Fibroblast of villous mesenchyme (primary cell): ENCODE measurements at regions not wholly inside any gene's neighbourhood (a gene's known extent, or its start where the extent isn't known, plus 50 kb on each side); places are given as distances from the start of the nearest gene placed in this dataset.
"Not testable (repeated sequence)": the region's sequence is repeated elsewhere in the genome, so short reads cannot be mapped to it uniquely, and the experiment has no call there.

Experiments
- DNase-seq: peaks from one replicate; pipeline ENCODE4 v3.0.0-alpha.2; 2010; ENCODE audit warnings: low read depth
- H3K4me3 ChIP-seq: 2 replicates; pipeline ENCODE4 v1.5.1; 2011; ENCODE audit warnings: low read depth, mild to moderate bottlenecking, low read length
- CTCF ChIP-seq: IDR thresholded peaks from 2 replicates; pipeline ENCODE4 v1.5.1; 2012; ENCODE audit warnings: low read depth, mild to moderate bottlenecking, low read length; ENCODE audit not compliant: insufficient read depth

- no peak for TF ChIP-seq CTCF
- no peak for DNase-seq
- H3K4me3 ChIP-seq: no peak overlapping the region
Measured at GRCh38 chr11:122198291-122198983, 82.4 kb upstream of the BLID start.

DNA sequence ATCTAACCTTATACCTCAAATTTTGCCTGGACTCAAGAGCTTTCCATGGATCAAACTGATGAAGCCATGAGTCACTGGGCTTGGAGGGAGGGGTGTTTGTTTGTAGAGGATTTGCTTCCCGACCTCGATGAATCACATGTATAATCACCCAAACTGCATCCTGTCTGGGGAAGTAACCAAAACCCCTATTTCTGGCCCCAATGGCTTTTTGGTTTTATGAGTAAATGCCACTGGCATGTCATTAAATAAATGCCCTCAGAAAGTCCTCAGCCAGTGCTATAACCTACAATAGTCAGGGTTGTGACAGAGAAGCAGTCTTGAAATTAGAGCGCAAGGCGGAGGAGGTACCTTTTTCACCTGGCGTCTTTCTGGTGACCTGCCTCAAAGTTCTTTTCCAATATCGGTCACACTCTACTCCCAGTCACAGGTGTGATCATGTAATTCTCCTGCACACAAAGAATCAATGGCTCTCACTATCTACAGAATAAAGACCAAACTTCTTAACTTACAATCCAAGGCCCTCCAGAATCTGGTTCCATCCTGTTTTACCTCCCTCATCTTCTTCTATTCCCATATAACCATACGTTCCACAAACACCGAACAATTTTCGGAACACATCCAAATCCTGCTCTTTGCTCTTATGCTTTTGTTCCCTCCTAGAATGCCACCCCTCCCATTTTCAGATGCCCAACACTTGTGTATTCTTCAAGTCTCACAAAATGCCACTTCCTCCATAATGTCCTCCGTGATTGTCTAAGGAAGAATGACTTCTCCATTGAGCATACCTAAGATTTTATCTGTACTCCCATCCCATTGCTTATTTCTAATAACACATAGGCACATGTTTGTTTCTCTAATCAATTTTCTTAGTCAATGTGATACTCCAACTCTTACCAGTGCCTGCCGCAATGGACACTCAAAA lies 81.3 kb upstream of the BLID start:
- no peak for TF ChIP-seq CTCF
- DNase-seq: peak; percentile 95
- H3K4me3 ChIP-seq: no peak overlapping the region

- no peak for DNase-seq
- H3K4me3 ChIP-seq: no peak overlapping the region
- TF ChIP-seq CTCF: no peak
Measured at GRCh38 chr11:122195790-122196189, 79.8 kb upstream of the BLID start.

- not testable (repeated sequence) for H3K4me3 ChIP-seq, DNase-seq
Measured at GRCh38 chr11:122193881-122194480, 78.0 kb upstream of the BLID start.

DNA sequence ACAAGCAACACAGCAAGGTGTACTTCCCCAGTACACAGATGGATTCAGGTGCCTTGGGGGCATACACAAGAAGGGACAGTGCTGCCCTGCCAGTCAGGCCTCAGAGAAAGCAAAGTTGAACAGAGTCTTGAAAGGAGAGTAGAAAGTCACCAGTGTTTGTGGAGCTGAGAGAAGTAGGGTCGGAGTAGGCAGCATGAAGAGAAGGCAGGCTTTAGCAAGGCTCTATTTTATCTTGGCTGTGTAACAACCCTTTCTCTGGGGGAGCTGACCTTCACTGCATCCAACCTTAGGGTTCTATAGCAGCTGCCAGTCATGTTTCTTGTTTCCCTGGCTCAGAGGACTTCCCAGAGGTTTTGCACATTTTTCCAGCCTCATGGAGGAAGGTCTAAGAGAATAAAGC lies 77.4 kb upstream of the BLID start:
- TF ChIP-seq CTCF: no peak
- H3K4me3 ChIP-seq: no peak overlapping the region
- DNase-seq: no peak

DNA sequence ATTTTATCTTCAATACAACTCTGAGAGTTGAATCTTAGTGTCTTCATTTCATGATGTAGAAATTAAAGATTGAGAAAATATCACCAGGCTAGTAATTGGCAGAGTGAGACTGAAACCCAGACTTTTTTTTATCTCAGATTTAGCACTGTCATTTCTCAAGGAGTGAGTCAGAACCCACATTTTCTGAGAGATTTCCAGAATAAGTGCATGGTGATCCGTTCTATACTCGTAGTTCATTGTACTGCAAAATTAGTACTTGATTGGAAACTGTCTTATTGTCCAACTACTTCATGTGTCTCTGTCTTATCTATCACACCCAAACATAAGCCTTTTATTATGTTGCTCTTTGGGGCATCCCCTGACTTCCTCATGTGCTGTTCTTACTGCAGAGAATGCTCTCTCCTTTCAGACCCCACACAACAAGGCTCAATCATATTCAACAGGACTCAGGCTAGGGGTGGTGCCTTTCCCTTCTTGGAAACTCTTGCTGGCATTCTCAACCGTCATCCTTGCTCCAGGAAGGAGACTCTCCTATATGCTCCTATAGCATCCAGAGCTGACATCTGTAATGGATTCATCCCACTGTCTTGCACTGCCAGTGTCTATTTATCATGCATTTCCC lies 76.7 kb upstream of the BLID start:
- DNase-seq: no peak
- no peak for TF ChIP-seq CTCF
- H3K4me3 ChIP-seq: no peak overlapping the region

DNA sequence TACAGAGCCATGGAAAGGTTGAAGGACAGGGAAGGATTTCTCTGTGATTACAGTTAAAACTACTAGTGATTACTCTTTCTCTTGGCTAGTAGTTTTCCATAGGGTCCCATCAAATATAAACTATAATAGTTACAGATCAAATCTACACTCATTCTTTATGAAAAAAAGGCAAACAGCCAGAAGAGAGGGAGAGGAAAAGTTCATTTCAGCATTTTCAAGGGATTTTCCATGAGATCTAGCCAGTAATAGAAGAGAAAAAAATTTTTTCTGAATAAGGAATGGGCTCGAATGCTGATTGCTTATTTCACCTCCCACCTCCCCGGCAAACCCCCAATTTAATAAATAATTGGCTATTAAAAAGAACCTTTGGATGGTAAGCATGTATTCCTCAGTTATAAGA lies 74.8 kb upstream of the BLID start:
- no peak for DNase-seq
- TF ChIP-seq CTCF: no peak
- H3K4me3 ChIP-seq: no peak overlapping the region
